H9 (cell line): ENCODE measurements at regions not wholly inside any gene's neighbourhood (a gene's known extent, or its start where the extent isn't known, plus 50 kb on each side); places are given as distances from the start of the nearest gene placed in this dataset.

Experiments
- DNase-seq: peaks from one replicate; pipeline ENCODE4 v3.0.0-alpha.2; 2017
- H2AFZ ChIP-seq: one replicate; pipeline ENCODE4 v1.6.1; 2013; ENCODE audit warnings: mild to moderate bottlenecking, low read length, control low read depth, moderate library complexity
- H2AK5ac ChIP-seq: 2 replicates; pipeline ENCODE4 v1.6.1; 2013; ENCODE audit warnings: low read length, control low read depth, mixed read lengths; ENCODE audit not compliant: insufficient read length
- H2BK120ac ChIP-seq: one replicate; pipeline ENCODE4 v1.6.1; 2013; ENCODE audit warnings: low read depth, mild to moderate bottlenecking, low read length, control low read depth, inconsistent platforms; ENCODE audit not compliant: poor library complexity, severe bottlenecking
- H2BK12ac ChIP-seq: 2 replicates; pipeline ENCODE4 v1.6.1; 2013; ENCODE audit warnings: low read length, control low read depth, mixed read lengths, low read depth; ENCODE audit not compliant: insufficient read length
- H2BK15ac ChIP-seq: 2 replicates; pipeline ENCODE4 v1.6.1; 2013; ENCODE audit warnings: low read depth, low read length, control low read depth
- H2BK20ac ChIP-seq: one replicate; pipeline ENCODE4 v1.6.1; 2013; ENCODE audit warnings: low read depth, mild to moderate bottlenecking, low read length, control low read depth, inconsistent platforms; ENCODE audit not compliant: poor library complexity, severe bottlenecking
- H2BK5ac ChIP-seq: 2 replicates; pipeline ENCODE4 v1.6.1; 2013; ENCODE audit warnings: low read length, control low read depth, mixed read lengths; ENCODE audit not compliant: insufficient read length
- H3K14ac ChIP-seq: 2 replicates; pipeline ENCODE4 v1.6.1; 2013; ENCODE audit warnings: low read length, control low read depth; ENCODE audit not compliant: insufficient read depth
- H3K18ac ChIP-seq: 2 replicates; pipeline ENCODE4 v1.6.1; 2013; ENCODE audit warnings: low read depth, mild to moderate bottlenecking, mixed read lengths, low read length, control low read depth; ENCODE audit not compliant: insufficient read length
- H3K23ac ChIP-seq: 2 replicates; pipeline ENCODE4 v1.6.1; 2013; ENCODE audit warnings: low read length, control low read depth, mixed read lengths, low read depth; ENCODE audit not compliant: insufficient read length
- H3K23me2 ChIP-seq: 2 replicates; pipeline ENCODE4 v1.6.1; 2013; ENCODE audit warnings: low read depth, mild to moderate bottlenecking, mixed read lengths, low read length, control low read depth; ENCODE audit not compliant: insufficient read length, poor library complexity, severe bottlenecking
- H3K27ac ChIP-seq: 2 replicates; pipeline ENCODE4 v1.5.1; 2013; ENCODE audit warnings: low read length, control low read depth, mixed read lengths, low read depth; ENCODE audit not compliant: insufficient read length
- H3K27me3 ChIP-seq: 2 replicates; pipeline ENCODE4 v1.6.1; 2013; ENCODE audit warnings: low read length, control low read depth, inconsistent platforms; ENCODE audit not compliant: insufficient read depth
- H3K4ac ChIP-seq: 2 replicates; pipeline ENCODE4 v1.6.1; 2013; ENCODE audit warnings: low read depth, mild to moderate bottlenecking, control low read depth, inconsistent platforms, low read length, moderate library complexity
- H3K4me1 ChIP-seq: 2 replicates; pipeline ENCODE4 v1.6.1; 2013; ENCODE audit warnings: low read length, control low read depth, inconsistent platforms; ENCODE audit not compliant: insufficient read depth
- H3K4me2 ChIP-seq: 2 replicates; pipeline ENCODE4 v1.6.1; 2013; ENCODE audit warnings: low read length, control low read depth, mixed read lengths; ENCODE audit not compliant: insufficient read length, insufficient read depth
- H3K56ac ChIP-seq: 2 replicates; pipeline ENCODE4 v1.6.1; 2013; ENCODE audit warnings: low read depth, mild to moderate bottlenecking, mixed read lengths, low read length, control low read depth; ENCODE audit not compliant: insufficient read length
- H3K79me1 ChIP-seq: 2 replicates; pipeline ENCODE4 v1.6.1; 2013; ENCODE audit warnings: low read depth, mild to moderate bottlenecking, moderate library complexity, low read length, control low read depth, inconsistent platforms; ENCODE audit not compliant: insufficient read depth, poor library complexity, severe bottlenecking
- H3K79me2 ChIP-seq: 2 replicates; pipeline ENCODE4 v1.6.1; 2013; ENCODE audit warnings: low read length, control low read depth, inconsistent platforms; ENCODE audit not compliant: insufficient read depth
- H3K9ac ChIP-seq: 2 replicates; pipeline ENCODE4 v1.6.1; 2013; ENCODE audit warnings: low read length, control low read depth, mixed read lengths; ENCODE audit not compliant: insufficient read length; ENCODE audit errors: extremely low read depth
- H3K9me3 ChIP-seq: one replicate; pipeline ENCODE4 v1.6.1; 2013; ENCODE audit warnings: low read depth, low read length, inconsistent platforms; ENCODE audit not compliant: control insufficient read depth
- H3T11ph ChIP-seq: one replicate; pipeline ENCODE4 v1.6.1; 2013; ENCODE audit warnings: mild to moderate bottlenecking, low read length, control low read depth, inconsistent platforms
- H4K20me1 ChIP-seq: one replicate; pipeline ENCODE4 v1.6.1; 2013; ENCODE audit not compliant: control insufficient read depth, insufficient read length, insufficient read depth
- H4K5ac ChIP-seq: 2 replicates; pipeline ENCODE4 v1.6.1; 2013; ENCODE audit warnings: low read depth, mild to moderate bottlenecking, mixed read lengths, low read length, control low read depth; ENCODE audit not compliant: insufficient read length
- H4K8ac ChIP-seq: replicated peaks from 2 replicates; pipeline ENCODE4 v1.6.1; 2013; ENCODE audit warnings: low read length, control low read depth, mixed read lengths, low read depth; ENCODE audit not compliant: insufficient read length
- H4K91ac ChIP-seq: 2 replicates; pipeline ENCODE4 v1.6.1; 2013; ENCODE audit warnings: low read depth, mild to moderate bottlenecking, moderate library complexity, mixed read lengths, low read length, control low read depth; ENCODE audit not compliant: insufficient read length
- H3K27ac Mint-ChIP-seq, 3 experiments: 2 replicates in 2 of 3; 3 replicates in 1 of 3; pipeline ENCODE4 v1.8.0; 2020 to 2021; ENCODE audit warnings: mixed read lengths in 3 of 3, mild to moderate bottlenecking in 1 of 3, moderate library complexity in 1 of 3
- H3K27me3 Mint-ChIP-seq: 2 replicates; pipeline ENCODE4 v1.8.0; 2021; ENCODE audit warnings: low read depth, mild to moderate bottlenecking, moderate library complexity, mixed read lengths
- H3K36me3 Mint-ChIP-seq, 3 experiments: 2 replicates in 2 of 3; 3 replicates in 1 of 3; pipeline ENCODE4 v1.8.0; 2020 to 2021; ENCODE audit warnings: low read depth in 3 of 3, mixed read lengths in 3 of 3; ENCODE audit not compliant: insufficient read depth in 1 of 3
- H3K4me1 Mint-ChIP-seq, 2 experiments: 2 replicates each; pipeline ENCODE4 v1.8.0; 2020; ENCODE audit warnings: mixed read lengths in 2 of 2
- H3K4me3 Mint-ChIP-seq, 2 experiments: 2 replicates in 1 of 2; 3 replicates in 1 of 2; pipeline ENCODE4 v1.8.0; 2020 to 2021; ENCODE audit warnings: mild to moderate bottlenecking in 2 of 2, mixed read lengths in 2 of 2, moderate library complexity in 1 of 2
- H3K9me3 Mint-ChIP-seq, 2 experiments: 2 replicates in 1 of 2; 3 replicates in 1 of 2; pipeline ENCODE4 v1.8.0; 2020; ENCODE audit warnings: mild to moderate bottlenecking in 2 of 2, mixed read lengths in 2 of 2, moderate library complexity in 1 of 2
- CTCF ChIP-seq: fragments of 200-600 bp; sonication (generic); conservative IDR thresholded peaks from 3 replicates; pipeline ENCODE4 v1.8.0; 2021; ENCODE audit warnings: antibody characterized with exemption, mild to moderate bottlenecking
- WGBS: extraction: QIAGEN DNeasy Blood & Tissue Kit; methylation state at CpG from one replicate; pipeline ENCODE4 v1.1.7; 2013; ENCODE audit warnings: missing lambda C conversion rate, low lambda C conversion rate, mixed read lengths; ENCODE audit not compliant: insufficient read length; ENCODE audit errors: extremely low coverage; 5-methylcytosine and 5-hydroxymethylcytosine counted together

GRCh38 chr6:141443032-141443431, 689.7 kb upstream of the GJE1 start:
- no peak overlapping the region for H4K5ac ChIP-seq
- Mint-ChIP-seq H3K36me3 (peaks cover 0 to 8% (median 3%) of the 10 kb centered on the region in 3 experiments; a peak in 4 of 7 replicates), H3K4me3 (no peak overlapping the region), H3K4me1 (peaks cover 3 to 5% of the 10 kb centered on the region in 2 experiments; a peak in 2 of 4 replicates), H3K9me3 (peaks cover 0 to 10% of the 10 kb centered on the region in 2 experiments; a peak in 4 of 5 replicates), H3K27me3 (no peaks in the 10 kb centered on the region), H3K27ac (no peak overlapping the region)
- H3K79me2 ChIP-seq: no peaks in the 10 kb centered on the region
- DNase-seq: no peak
- no peaks in the 10 kb centered on the region for H3K4me1 ChIP-seq
- TF ChIP-seq CTCF: no peak
- no peak overlapping the region for H3T11ph ChIP-seq
- H3K79me1 ChIP-seq: no peaks in the 10 kb centered on the region
- H3K4me2 ChIP-seq: no peak overlapping the region
- H3K23ac ChIP-seq: no peak overlapping the region
- H2BK12ac ChIP-seq: no peak overlapping the region
- no peak overlapping the region for H2BK120ac ChIP-seq
- H2BK5ac ChIP-seq: no peak overlapping the region
- no peak overlapping the region for H3K14ac ChIP-seq
- no peak overlapping the region for H4K91ac ChIP-seq
- no peaks in the 10 kb centered on the region for H4K20me1 ChIP-seq
- H3K27me3 ChIP-seq: no peaks in the 10 kb centered on the region
- no peak overlapping the region for H3K27ac ChIP-seq
- no peak overlapping the region for H3K4ac ChIP-seq
- no peak overlapping the region for H3K18ac ChIP-seq
- H4K8ac ChIP-seq: no peak overlapping the region
- no peak overlapping the region for H2BK20ac ChIP-seq
- no CpG with 5 or more reads among the region's 2 CpGs for WGBS
- H2AFZ ChIP-seq: no peak overlapping the region
- H3K9ac ChIP-seq: no peak overlapping the region
- H2AK5ac ChIP-seq: no peak overlapping the region
- no peak overlapping the region for H2BK15ac ChIP-seq
- no peak overlapping the region for H3K56ac ChIP-seq
- H3K23me2 ChIP-seq: no peaks in the 10 kb centered on the region
- H3K9me3 ChIP-seq: no peaks in the 10 kb centered on the region
